Colonic mucosa (tissue), 4 donors: ENCODE measurements at regions not wholly inside any gene's neighbourhood (a gene's known extent, or its start where the extent isn't known, plus 50 kb on each side); places are given as distances from the start of the nearest gene placed in this dataset.
"Not testable (repeated sequence)": the region's sequence is repeated elsewhere in the genome, so short reads cannot be mapped to it uniquely, and the experiment has no call there.

Experiments
- DNase-seq: peaks from one replicate; pipeline ENCODE4 v3.0.0-alpha.2; 2020
- H3K27ac ChIP-seq: fragments of 200-600 bp; one replicate; pipeline ENCODE4 v1.8.0; 2021
- H3K27me3 ChIP-seq: fragments of 200-600 bp; one replicate; pipeline ENCODE4 v1.8.0; 2021
- H3K36me3 ChIP-seq: fragments of 200-600 bp; one replicate; pipeline ENCODE4 v1.8.0; 2021
- H3K4me1 ChIP-seq: fragments of 200-600 bp; one replicate; pipeline ENCODE4 v1.8.0; 2021; ENCODE audit warnings: mild to moderate bottlenecking
- H3K4me3 ChIP-seq: fragments of 200-600 bp; one replicate; pipeline ENCODE4 v1.8.0; 2021
- H3K9ac ChIP-seq, 2 donors: one replicate each; pipeline ENCODE4 v1.7.0; 2013; ENCODE audit warnings: control low read depth in 2 of 2, low read depth in 2 of 2, low read length in 2 of 2
- H3K9me3 ChIP-seq: fragments of 200-600 bp; one replicate; pipeline ENCODE4 v1.8.0; 2021
- intact Hi-C: fragments of 100-400 bp; cut with DNase I; formaldehyde crosslinking; loops from one replicate; pipeline ENCODE4 v1.14.1; 2022
- TF ChIP-seq, protein P1 (sequence below): fragments of 200-600 bp; IDR thresholded peaks from one replicate; pipeline ENCODE4 v1.8.0; 2022; ENCODE audit warnings: antibody characterized with exemption, mild to moderate bottlenecking
- donor health status: healthy.
- donor health status: DM: no; HTN: no; CAD: no.
- donor health status: DM: no; HTN: no; CAD: no.

DNA sequence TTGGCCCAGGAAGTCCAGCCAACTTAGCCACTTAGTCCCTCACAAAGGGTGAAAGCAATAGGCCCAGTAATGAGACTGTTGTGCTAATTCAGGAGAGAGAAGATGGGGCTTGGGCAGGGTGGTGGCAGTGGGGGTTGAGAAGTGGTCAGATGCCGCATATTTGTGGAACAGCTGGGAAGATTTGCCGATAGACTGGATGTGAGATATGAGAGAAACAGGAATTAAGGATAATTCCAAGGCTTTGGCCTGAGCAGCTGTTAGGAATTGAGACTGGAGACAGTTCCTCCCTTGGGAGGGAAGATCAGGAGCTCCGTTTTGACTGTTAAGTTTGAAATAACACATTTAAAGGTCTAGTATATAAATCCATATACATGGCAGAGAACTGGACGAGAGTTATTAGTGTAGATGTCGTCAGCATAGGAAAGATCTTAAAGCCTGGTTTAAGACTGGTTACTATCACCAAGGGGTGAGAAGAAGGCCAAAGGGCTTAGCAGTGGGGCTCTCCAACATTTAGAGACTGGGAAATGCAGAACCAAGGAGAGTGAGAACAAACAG, 323.7 kb upstream of the FAM78B start:
- Histone ChIP-seq H3K9me3 (no peaks in the 10 kb centered on the region), H3K4me3 (peak overlapping the region; percentile 28), H3K4me1 (no peaks in the 10 kb centered on the region), H3K9ac (no peak overlapping the region), H3K27ac (no peak overlapping the region), H3K36me3 (no peaks in the 10 kb centered on the region), H3K27me3 (no peaks in the 10 kb centered on the region)
- TF ChIP-seq, protein P1, sequence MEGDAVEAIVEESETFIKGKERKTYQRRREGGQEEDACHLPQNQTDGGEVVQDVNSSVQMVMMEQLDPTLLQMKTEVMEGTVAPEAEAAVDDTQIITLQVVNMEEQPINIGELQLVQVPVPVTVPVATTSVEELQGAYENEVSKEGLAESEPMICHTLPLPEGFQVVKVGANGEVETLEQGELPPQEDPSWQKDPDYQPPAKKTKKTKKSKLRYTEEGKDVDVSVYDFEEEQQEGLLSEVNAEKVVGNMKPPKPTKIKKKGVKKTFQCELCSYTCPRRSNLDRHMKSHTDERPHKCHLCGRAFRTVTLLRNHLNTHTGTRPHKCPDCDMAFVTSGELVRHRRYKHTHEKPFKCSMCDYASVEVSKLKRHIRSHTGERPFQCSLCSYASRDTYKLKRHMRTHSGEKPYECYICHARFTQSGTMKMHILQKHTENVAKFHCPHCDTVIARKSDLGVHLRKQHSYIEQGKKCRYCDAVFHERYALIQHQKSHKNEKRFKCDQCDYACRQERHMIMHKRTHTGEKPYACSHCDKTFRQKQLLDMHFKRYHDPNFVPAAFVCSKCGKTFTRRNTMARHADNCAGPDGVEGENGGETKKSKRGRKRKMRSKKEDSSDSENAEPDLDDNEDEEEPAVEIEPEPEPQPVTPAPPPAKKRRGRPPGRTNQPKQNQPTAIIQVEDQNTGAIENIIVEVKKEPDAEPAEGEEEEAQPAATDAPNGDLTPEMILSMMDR, result no peak
- no peak for DNase-seq
- intact Hi-C loops, result no loop called here

GRCh38 chr1:166493765-166494164, 327.0 kb upstream of the FAM78B start:
- intact Hi-C loops, H3K4me3 ChIP-seq, H3K27me3 ChIP-seq, DNase-seq, H3K9ac ChIP-seq, H3K9me3 ChIP-seq, H3K36me3 ChIP-seq, H3K4me1 ChIP-seq, H3K27ac ChIP-seq: not testable (repeated sequence)

GRCh38 chr1:166507347-166507746, 331.9 kb upstream of the POGK start:
- H3K9me3 ChIP-seq, result no peaks in the 10 kb centered on the region
- TF ChIP-seq, protein P1, result no peak
- H3K36me3 ChIP-seq, result no peaks in the 10 kb centered on the region
- H3K9ac ChIP-seq, result no peak overlapping the region
- DNase-seq, result no peak
- no peak overlapping the region for H3K4me3 ChIP-seq
- H3K27me3 ChIP-seq, result no peaks in the 10 kb centered on the region
- intact Hi-C loops, result no loop called here
- H3K27ac ChIP-seq, result no peak overlapping the region
- H3K4me1 ChIP-seq, result no peaks in the 10 kb centered on the region

- Histone ChIP-seq H3K9me3 (no peaks in the 10 kb centered on the region), H3K36me3 (no peaks in the 10 kb centered on the region), H3K27me3 (no peaks in the 10 kb centered on the region), H3K4me1 (no peaks in the 10 kb centered on the region), H3K9ac (no peak overlapping the region), H3K27ac (no peak overlapping the region), H3K4me3 (no peak overlapping the region)
- DNase-seq, result no peak
- intact Hi-C loops, result no loop called here
- TF ChIP-seq, protein P1, result no peak
Measured at GRCh38 chr1:166511761-166512160, 327.5 kb upstream of the POGK start.

DNA sequence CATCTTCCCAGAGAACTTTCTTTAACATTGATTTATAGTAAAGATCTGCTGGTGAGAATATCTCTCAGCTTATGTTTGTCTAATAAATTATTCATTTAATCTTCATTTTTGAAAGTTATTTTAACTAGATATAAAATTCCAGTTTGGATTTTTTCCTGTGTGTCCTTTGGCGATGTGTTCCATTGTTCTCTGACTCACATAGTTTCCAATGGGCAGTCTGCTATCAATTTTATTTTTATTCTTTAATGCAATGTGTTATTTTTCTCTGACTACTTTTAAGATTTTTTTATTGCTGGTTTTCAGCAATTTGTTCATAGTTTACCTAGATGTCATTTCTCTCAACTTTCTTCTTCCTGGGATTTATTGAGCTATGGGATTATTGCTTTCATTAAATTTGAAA, 325.2 kb upstream of the POGK start:
- Histone ChIP-seq H3K27me3 (no peaks in the 10 kb centered on the region), H3K36me3 (no peaks in the 10 kb centered on the region), H3K27ac (no peak overlapping the region), H3K9ac (no peak overlapping the region), H3K9me3 (no peaks in the 10 kb centered on the region), H3K4me3 (no peak overlapping the region), H3K4me1 (no peaks in the 10 kb centered on the region)
- no peak for DNase-seq
- intact Hi-C loops, result no loop called here
- TF ChIP-seq, protein P1, result no peak

DNA sequence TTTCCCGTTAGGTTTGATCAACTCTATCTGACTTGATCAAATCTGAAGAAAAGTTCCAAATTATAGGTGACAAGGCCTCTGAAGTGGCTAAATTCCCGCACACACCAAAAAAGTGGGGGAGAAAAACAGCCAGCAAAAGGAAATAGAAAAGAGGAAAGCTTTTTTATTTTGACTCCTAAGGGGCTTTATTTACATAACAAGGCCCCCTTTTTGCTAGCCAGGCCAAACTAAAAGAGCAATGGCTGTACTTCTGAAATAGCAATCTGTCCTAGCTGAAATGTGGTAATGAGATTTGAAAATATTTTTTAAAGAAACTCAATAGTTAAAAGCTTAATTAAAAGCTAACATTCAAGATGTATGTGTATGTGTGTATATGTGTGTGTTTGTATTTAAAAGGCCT, 311.5 kb upstream of the POGK start:
- intact Hi-C loops, result no loop called here
- no peak overlapping the region for H3K9ac ChIP-seq
- no peaks in the 10 kb centered on the region for H3K9me3 ChIP-seq
- H3K27me3 ChIP-seq, result no peaks in the 10 kb centered on the region
- H3K4me1 ChIP-seq, result no peaks in the 10 kb centered on the region
- H3K4me3 ChIP-seq, result no peak overlapping the region
- no peaks in the 10 kb centered on the region for H3K36me3 ChIP-seq
- TF ChIP-seq, protein P1, result no peak
- no peak overlapping the region for H3K27ac ChIP-seq
- no peak for DNase-seq
